Inferior parietal cortex (tissue), 1 donor: ENCODE measurements at regions not wholly inside any gene's neighbourhood (a gene's known extent, or its start where the extent isn't known, plus 50 kb on each side); places are given as distances from the start of the nearest gene placed in this dataset.
A peak's percentile ranks its signal among the peaks of the same experiment; 100 is the strongest.

ENCODE experiments used
- DNase-seq: peaks from one replicate; pipeline ENCODE4 v3.0.0-alpha.2; 2016; ENCODE audit errors: extremely low spot score

GRCh38 chr6:134527108-134527787 lies 209.3 kb upstream of the SGK1 start:
- no peak for DNase-seq

DNA sequence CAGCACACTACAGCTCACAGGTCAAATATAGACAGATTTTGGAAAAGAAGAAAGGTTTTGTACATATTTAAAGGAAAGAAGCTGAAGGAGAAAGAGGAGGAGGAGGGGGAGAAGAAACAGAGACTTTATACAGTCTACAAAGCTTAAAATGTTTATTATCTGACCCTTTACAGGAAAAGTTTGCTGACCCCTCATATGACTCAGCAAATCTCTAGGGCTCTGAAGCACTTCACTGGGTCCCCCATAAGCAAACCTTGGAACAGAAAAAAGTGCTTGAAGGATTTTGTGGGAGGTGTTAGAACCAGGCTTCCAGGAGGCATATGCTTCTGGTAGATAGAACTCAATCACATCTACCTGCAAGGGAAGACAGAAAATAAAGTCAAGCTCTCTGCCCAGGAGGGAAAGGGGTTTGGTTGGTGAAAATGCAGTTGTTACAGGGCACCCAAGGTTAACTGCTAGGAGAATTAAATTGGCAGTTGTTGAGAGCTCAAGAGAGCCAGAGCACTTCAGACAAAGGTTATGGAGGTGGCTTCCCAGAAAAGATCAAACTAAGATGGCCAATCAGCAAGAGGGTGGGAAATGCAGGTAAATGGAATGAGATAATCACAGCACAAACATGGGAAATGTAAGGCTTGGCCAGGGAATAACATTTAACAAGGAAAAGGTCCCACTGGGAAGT lies 207.4 kb upstream of the SGK1 start:
- DNase-seq: no peak

- DNase-seq: no peak
Observed at GRCh38 chr6:134523903-134524650, 206.2 kb upstream of the SGK1 start.

DNA sequence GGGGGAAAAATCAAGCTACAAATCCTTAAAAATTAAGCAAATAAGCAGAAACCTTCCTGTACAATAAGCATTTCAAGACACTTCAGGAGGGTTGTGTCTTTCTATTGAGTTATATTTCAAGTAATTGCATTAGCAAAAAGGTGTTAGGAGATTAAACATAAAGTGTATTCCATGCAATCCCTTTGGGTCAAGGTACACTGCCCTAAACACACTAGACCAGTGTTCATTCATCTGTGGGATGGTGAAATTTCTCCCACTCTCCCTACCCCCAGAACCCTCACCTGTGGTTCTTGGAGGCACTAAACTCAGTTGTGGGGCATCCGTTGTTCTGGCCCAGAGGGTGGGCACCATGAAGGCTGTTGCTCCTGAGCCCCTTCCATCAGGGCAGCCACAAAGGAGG lies 205.1 kb upstream of the SGK1 start:
- no peak for DNase-seq

GRCh38 chr6:134521116-134521501 lies 203.2 kb upstream of the SGK1 start:
- DNase-seq: no peak

- DNase-seq: no peak
Observed at GRCh38 chr6:134520181-134521115, 202.5 kb upstream of the SGK1 start.

DNA sequence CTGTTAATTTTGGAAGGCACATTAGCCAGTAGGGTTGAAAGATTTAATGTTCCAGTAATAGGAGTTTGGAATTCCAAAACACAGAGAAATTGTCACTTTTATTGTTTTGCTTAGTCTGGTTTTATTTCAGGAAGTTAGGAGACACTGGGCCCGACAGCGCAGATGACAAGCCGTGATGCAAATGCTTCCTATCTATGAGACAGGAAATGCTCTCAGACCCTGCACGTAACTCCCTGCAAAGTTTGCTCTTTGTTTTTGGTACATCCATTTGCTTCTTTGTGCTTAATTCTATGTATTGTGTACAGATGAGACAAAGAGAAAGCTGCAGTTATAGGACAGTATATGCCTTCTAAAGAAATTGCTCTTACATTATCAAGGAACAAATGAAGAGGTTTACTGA lies 201.6 kb upstream of the SGK1 start:
- no peak for DNase-seq

DNA sequence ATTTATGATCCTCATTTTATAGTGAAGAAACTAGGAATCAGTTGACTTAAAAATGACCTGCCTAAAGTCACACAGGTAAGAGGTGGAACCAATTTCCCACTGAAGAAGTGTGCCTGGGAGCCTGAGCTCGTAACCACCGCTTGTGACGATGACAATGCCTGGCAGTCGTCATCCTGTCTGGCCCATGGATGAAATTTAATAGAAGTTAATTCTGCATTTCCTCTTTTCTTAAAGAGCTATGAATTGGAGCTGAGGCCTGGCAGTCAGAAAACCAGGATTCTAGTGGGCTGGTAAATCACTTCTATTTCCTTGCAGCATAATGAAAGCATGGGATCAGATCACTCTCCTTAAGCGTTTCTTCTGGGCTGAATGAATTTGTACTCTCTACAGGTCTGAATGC lies 200.0 kb upstream of the SGK1 start:
- DNase-seq: no peak

GRCh38 chr6:134517145-134517658 lies 199.3 kb upstream of the SGK1 start:
- DNase-seq: no peak

GRCh38 chr6:134516582-134516981 lies 198.7 kb upstream of the SGK1 start:
- no peak for DNase-seq

DNA sequence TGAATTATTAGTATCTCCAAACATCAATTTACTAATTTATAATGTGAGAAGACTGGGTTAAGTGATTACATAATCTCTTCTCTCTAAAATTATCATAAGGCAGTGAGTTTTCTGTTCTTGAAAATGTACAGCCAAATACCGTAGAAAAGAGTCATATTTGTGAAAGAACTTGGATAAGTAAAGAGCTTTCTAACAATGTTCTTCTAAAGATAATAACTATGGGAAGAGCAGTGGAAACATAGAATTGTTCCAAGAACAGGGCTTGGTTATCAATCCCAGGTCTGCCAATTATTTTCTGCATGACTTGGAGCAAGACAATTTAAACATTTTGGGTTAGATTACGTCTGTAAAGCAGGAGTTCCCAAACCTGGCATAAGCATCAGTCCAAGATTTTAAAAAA lies 198.1 kb upstream of the SGK1 start:
- no peak for DNase-seq

DNA sequence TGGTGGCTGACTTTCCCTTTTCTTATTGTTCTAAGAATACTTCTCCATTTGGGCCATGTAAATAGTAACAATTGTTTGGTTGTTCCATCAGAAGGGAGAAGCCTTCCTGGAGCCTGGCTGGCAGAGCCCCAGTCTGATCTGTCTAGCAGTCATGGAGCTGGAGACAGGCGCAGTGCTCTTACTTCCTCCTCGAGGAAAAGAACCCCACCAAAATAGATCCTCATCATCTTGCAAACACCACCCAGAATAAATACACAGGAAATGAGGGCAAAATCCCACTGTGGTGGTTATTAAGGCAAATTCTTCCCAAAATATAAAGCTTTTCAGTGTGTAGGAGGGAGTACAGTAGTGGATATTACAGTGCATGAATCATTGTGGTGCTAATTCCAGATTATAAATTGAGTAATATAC lies 195.1 kb upstream of the SGK1 start:
- peak; percentile 57 for DNase-seq

DNA sequence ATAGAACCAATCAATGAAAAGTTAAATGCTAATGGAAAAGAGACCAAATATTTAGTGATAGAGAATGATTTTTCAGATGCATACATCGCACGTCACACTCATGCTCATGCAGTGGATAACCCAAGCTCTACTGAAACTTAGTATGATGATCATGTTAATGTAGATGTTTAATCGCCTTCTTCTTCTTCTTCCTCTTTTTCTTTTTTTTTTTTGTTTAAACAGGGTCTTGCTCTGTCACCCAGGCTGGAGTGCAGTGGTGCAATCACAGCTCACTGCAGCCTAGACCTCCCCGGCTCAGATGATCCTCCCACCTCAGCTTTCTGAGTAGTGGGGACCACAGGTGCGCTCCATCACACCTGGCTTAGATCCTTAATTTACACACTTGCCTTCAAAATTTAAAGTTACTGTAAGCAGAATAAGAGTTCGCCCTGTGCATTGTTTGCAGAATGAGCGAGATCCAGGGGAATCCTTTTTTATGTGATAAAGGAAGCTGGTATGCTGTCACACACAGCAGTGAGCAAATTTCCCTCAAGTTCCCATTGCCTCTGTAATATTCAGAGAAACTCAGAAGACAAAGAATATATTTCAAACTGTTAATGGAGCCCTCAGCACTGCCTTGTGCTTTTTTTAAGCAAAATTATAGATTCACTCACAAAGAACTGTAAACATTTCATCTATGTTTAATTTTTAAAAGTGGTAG lies 194.2 kb upstream of the SGK1 start:
- DNase-seq: no peak

GRCh38 chr6:134510920-134511319 lies 193.0 kb upstream of the SGK1 start:
- DNase-seq: no peak

GRCh38 chr6:134510142-134510541 lies 192.2 kb upstream of the SGK1 start:
- no peak for DNase-seq

- DNase-seq: no peak
Observed at GRCh38 chr6:134508862-134509498, 191.1 kb upstream of the SGK1 start.

GRCh38 chr6:134506162-134506561 lies 188.2 kb upstream of the SGK1 start:
- DNase-seq: no peak

- no peak for DNase-seq
Observed at GRCh38 chr6:134503585-134504281, 185.8 kb upstream of the SGK1 start.

GRCh38 chr6:134502614-134503549 lies 185.0 kb upstream of the SGK1 start:
- no peak for DNase-seq
